ENCODE measurements at regions not wholly inside any gene's neighbourhood (a gene's known extent, or its start where the extent isn't known, plus 50 kb on each side); places are given as distances from the start of the nearest gene placed in this dataset.

- no peak for FAIRE-seq
- no peak for DNase-seq
- H3K4me3 ChIP-seq (ENCODE audit: low read depth in 1 of 3, low read length in 3 of 3) = no peak overlapping the region
- no peaks in the 10 kb centered on the region for H3K4me1 ChIP-seq (ENCODE audit: control insufficient read depth in 3 of 3, insufficient read depth in 2 of 3, low read depth in 1 of 3, low read length in 2 of 3)
- H3K27ac ChIP-seq (ENCODE audit: low read depth in 1 of 3, low read length in 2 of 3) = no peak overlapping the region
- no peaks in the 10 kb centered on the region for H3K36me3 ChIP-seq (ENCODE audit: control insufficient read depth in 3 of 3, insufficient read depth in 2 of 3, low read depth in 1 of 3, low read length in 3 of 3)
- H3K9me3 ChIP-seq (ENCODE audit: control insufficient read depth in 2 of 2, insufficient read depth in 1 of 2, low read depth in 1 of 2, low read length in 1 of 2) = no peaks in the 10 kb centered on the region
- peaks cover 0 to 3% (median 3%) of the 10 kb centered on the region in 3 donors for H3K27me3 ChIP-seq (ENCODE audit: control insufficient read depth in 3 of 3, insufficient read depth in 3 of 3, low read length in 3 of 3)
- 60 to 66% (median 61%) methylated on average over 4 of the region's 4 CpGs for whole genome bisulfite sequencing, 3 donors
Measured at GRCh38 chr13:111650626-111651025, 330.2 kb downstream of the TEX29 start.

DNA sequence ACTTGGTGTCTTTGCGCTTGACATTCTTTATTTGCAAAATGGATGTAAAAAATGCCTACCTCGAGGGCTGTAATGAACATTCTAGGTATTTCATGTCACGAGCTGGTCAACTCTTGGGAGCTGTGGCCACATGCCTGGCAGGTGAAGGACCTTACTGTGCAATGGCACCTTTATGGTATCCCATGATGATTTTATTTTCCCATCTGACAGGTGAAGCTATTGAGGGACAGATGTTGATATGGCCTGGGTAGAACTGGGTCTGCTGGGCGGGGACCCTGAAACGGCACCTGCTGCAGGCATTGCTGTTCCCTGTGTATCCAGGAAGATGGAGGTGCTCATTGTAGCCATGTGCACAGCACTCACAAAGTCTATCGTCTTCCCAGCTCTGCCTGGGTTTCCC, 332.2 kb downstream of the TEX29 start:
- no peaks in the 10 kb centered on the region for H3K9me3 ChIP-seq (ENCODE audit: control insufficient read depth in 2 of 2, insufficient read depth in 1 of 2, low read depth in 1 of 2, low read length in 1 of 2)
- no peak overlapping the region for H3K4me3 ChIP-seq (ENCODE audit: low read depth in 1 of 3, low read length in 3 of 3)
- no peak overlapping the region for H3K27ac ChIP-seq (ENCODE audit: low read depth in 1 of 3, low read length in 2 of 3)
- no peaks in the 10 kb centered on the region for H3K36me3 ChIP-seq (ENCODE audit: control insufficient read depth in 3 of 3, insufficient read depth in 2 of 3, low read depth in 1 of 3, low read length in 3 of 3)
- H3K4me1 ChIP-seq (ENCODE audit: control insufficient read depth in 3 of 3, insufficient read depth in 2 of 3, low read depth in 1 of 3, low read length in 2 of 3) = no peaks in the 10 kb centered on the region
- FAIRE-seq = no peak
- whole genome bisulfite sequencing, 3 donors = 67 to 82% (median 70%) methylated on average over 6 of the region's 6 CpGs
- DNase-seq = no peak
- H3K27me3 ChIP-seq (ENCODE audit: control insufficient read depth in 3 of 3, insufficient read depth in 3 of 3, low read length in 3 of 3) = peaks cover 0 to 3% (median 3%) of the 10 kb centered on the region in 3 donors

- H3K4me1 ChIP-seq (ENCODE audit: control insufficient read depth in 3 of 3, insufficient read depth in 2 of 3, low read depth in 1 of 3, low read length in 2 of 3) = no peaks in the 10 kb centered on the region
- peaks cover 0 to 3% (median 3%) of the 10 kb centered on the region in 3 donors for H3K27me3 ChIP-seq (ENCODE audit: control insufficient read depth in 3 of 3, insufficient read depth in 3 of 3, low read length in 3 of 3)
- H3K27ac ChIP-seq (ENCODE audit: low read depth in 1 of 3, low read length in 2 of 3) = no peak overlapping the region
- 81 to 90% (median 82%) methylated on average over 8 of the region's 8 CpGs for WGBS, 3 donors
- DNase-seq (no peak), FAIRE-seq (no peak)
- no peaks in the 10 kb centered on the region for H3K9me3 ChIP-seq (ENCODE audit: control insufficient read depth in 2 of 2, insufficient read depth in 1 of 2, low read depth in 1 of 2, low read length in 1 of 2)
- H3K36me3 ChIP-seq (ENCODE audit: control insufficient read depth in 3 of 3, insufficient read depth in 2 of 3, low read depth in 1 of 3, low read length in 3 of 3) = no peaks in the 10 kb centered on the region
- H3K4me3 ChIP-seq (ENCODE audit: low read depth in 1 of 3, low read length in 3 of 3) = no peak overlapping the region
Measured at GRCh38 chr13:111654531-111654930, 334.1 kb downstream of the TEX29 start.

DNA sequence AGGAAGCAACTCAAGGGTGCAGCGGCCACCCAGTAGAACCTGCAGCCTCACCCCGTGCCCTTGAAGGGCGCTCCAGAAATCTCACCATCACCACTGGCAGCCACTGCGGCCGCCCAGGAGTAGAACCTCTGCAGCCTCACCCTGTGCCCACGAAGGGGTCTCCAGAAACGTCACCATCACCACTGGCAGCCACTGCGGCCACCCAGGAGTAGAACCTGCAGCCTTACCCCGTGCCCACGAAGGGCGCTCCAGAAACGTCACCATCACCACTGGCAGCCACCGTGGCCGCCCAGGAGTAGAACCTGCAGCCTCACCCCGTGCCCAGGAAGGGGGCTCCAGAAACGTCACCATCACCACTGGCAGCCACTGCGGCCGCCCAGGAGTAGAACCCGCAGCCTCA, 336.0 kb downstream of the TEX29 start:
- FAIRE-seq (no peak), DNase-seq (no peak)
- whole genome bisulfite sequencing, 3 donors = 87 to 90% (median 88%) methylated on average over 19 of the region's 19 CpGs
- Histone ChIP-seq H3K27ac (ENCODE audit: low read depth in 1 of 3, low read length in 2 of 3) (no peak overlapping the region), H3K4me3 (ENCODE audit: low read depth in 1 of 3, low read length in 3 of 3) (no peak overlapping the region), H3K36me3 (ENCODE audit: control insufficient read depth in 3 of 3, insufficient read depth in 2 of 3, low read depth in 1 of 3, low read length in 3 of 3) (no peaks in the 10 kb centered on the region), H3K4me1 (ENCODE audit: control insufficient read depth in 3 of 3, insufficient read depth in 2 of 3, low read depth in 1 of 3, low read length in 2 of 3) (no peaks in the 10 kb centered on the region), H3K9me3 (ENCODE audit: control insufficient read depth in 2 of 2, insufficient read depth in 1 of 2, low read depth in 1 of 2, low read length in 1 of 2) (no peaks in the 10 kb centered on the region), H3K27me3 (ENCODE audit: control insufficient read depth in 3 of 3, insufficient read depth in 3 of 3, low read length in 3 of 3) (peaks cover 0 to 3% (median 3%) of the 10 kb centered on the region in 3 donors)

GRCh38 chr13:111657013-111657412, 336.6 kb downstream of the TEX29 start:
- no peak for FAIRE-seq
- Histone ChIP-seq H3K9me3 (ENCODE audit: control insufficient read depth in 2 of 2, insufficient read depth in 1 of 2, low read depth in 1 of 2, low read length in 1 of 2) (no peaks in the 10 kb centered on the region), H3K27me3 (ENCODE audit: control insufficient read depth in 3 of 3, insufficient read depth in 3 of 3, low read length in 3 of 3) (peaks cover 0 to 3% (median 3%) of the 10 kb centered on the region in 3 donors), H3K4me1 (ENCODE audit: control insufficient read depth in 3 of 3, insufficient read depth in 2 of 3, low read depth in 1 of 3, low read length in 2 of 3) (no peaks in the 10 kb centered on the region), H3K4me3 (ENCODE audit: low read depth in 1 of 3, low read length in 3 of 3) (no peak overlapping the region), H3K36me3 (ENCODE audit: control insufficient read depth in 3 of 3, insufficient read depth in 2 of 3, low read depth in 1 of 3, low read length in 3 of 3) (no peaks in the 10 kb centered on the region), H3K27ac (ENCODE audit: low read depth in 1 of 3, low read length in 2 of 3) (no peak overlapping the region)
- WGBS, 3 donors = 69 to 86% (median 74%) methylated on average over 5 of the region's 5 CpGs
- no peak for DNase-seq

- FAIRE-seq = no peak
- H3K4me1 ChIP-seq (ENCODE audit: control insufficient read depth in 3 of 3, insufficient read depth in 2 of 3, low read depth in 1 of 3, low read length in 2 of 3) = no peaks in the 10 kb centered on the region
- H3K36me3 ChIP-seq (ENCODE audit: control insufficient read depth in 3 of 3, insufficient read depth in 2 of 3, low read depth in 1 of 3, low read length in 3 of 3) = no peaks in the 10 kb centered on the region
- DNase-seq = no peak
- peaks cover 0 to 3% (median 0%) of the 10 kb centered on the region in 3 donors for H3K27me3 ChIP-seq (ENCODE audit: control insufficient read depth in 3 of 3, insufficient read depth in 3 of 3, low read length in 3 of 3)
- H3K4me3 ChIP-seq (ENCODE audit: low read depth in 1 of 3, low read length in 3 of 3) = no peak overlapping the region
- H3K9me3 ChIP-seq (ENCODE audit: control insufficient read depth in 2 of 2, insufficient read depth in 1 of 2, low read depth in 1 of 2, low read length in 1 of 2) = no peaks in the 10 kb centered on the region
- WGBS, 3 donors = 27 to 48% (median 34%) methylated on average over 16 of the region's 16 CpGs
- no peak overlapping the region for H3K27ac ChIP-seq (ENCODE audit: low read depth in 1 of 3, low read length in 2 of 3)
Measured at GRCh38 chr13:111658145-111659100, 338.0 kb downstream of the TEX29 start.

GRCh38 chr13:111659219-111659775, 338.9 kb downstream of the TEX29 start:
- FAIRE-seq (no peak), DNase-seq (no peak)
- H3K36me3 ChIP-seq (ENCODE audit: control insufficient read depth in 3 of 3, insufficient read depth in 2 of 3, low read depth in 1 of 3, low read length in 3 of 3) = no peaks in the 10 kb centered on the region
- no peaks in the 10 kb centered on the region for H3K27me3 ChIP-seq (ENCODE audit: control insufficient read depth in 3 of 3, insufficient read depth in 3 of 3, low read length in 3 of 3)
- WGBS, 3 donors = 76 to 81% (median 77%) methylated on average over 9 of the region's 9 CpGs
- no peaks in the 10 kb centered on the region for H3K9me3 ChIP-seq (ENCODE audit: control insufficient read depth in 2 of 2, insufficient read depth in 1 of 2, low read depth in 1 of 2, low read length in 1 of 2)
- no peak overlapping the region for H3K27ac ChIP-seq (ENCODE audit: low read depth in 1 of 3, low read length in 2 of 3)
- no peaks in the 10 kb centered on the region for H3K4me1 ChIP-seq (ENCODE audit: control insufficient read depth in 3 of 3, insufficient read depth in 2 of 3, low read depth in 1 of 3, low read length in 2 of 3)
- H3K4me3 ChIP-seq (ENCODE audit: low read depth in 1 of 3, low read length in 3 of 3) = no peak overlapping the region

DNA sequence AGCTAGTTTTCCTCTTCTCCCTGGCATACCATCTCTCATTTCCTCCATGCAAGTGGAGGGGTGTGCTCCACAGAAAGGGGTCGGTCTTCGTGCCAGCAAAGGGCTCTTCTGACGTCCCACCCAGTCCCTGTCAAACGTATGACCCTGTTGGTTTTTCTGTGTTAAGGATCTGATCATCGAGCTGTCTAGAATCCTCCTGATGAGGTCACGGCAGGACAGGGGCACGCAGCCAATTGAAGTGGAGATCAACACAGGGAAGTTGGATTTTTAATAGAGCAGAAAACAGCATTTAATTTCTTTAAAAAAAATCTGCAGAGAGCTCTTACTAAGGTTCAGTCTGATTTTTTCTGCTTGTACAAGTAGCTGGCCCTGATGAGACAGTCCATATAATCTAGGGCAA, 339.4 kb downstream of the TEX29 start:
- DNase-seq = no peak
- no peaks in the 10 kb centered on the region for H3K36me3 ChIP-seq (ENCODE audit: control insufficient read depth in 3 of 3, insufficient read depth in 2 of 3, low read depth in 1 of 3, low read length in 3 of 3)
- H3K9me3 ChIP-seq (ENCODE audit: control insufficient read depth in 2 of 2, insufficient read depth in 1 of 2, low read depth in 1 of 2, low read length in 1 of 2) = no peaks in the 10 kb centered on the region
- no peaks in the 10 kb centered on the region for H3K4me1 ChIP-seq (ENCODE audit: control insufficient read depth in 3 of 3, insufficient read depth in 2 of 3, low read depth in 1 of 3, low read length in 2 of 3)
- 64 to 81% (median 72%) methylated on average over 7 of the region's 7 CpGs for WGBS, 3 donors
- H3K27me3 ChIP-seq (ENCODE audit: control insufficient read depth in 3 of 3, insufficient read depth in 3 of 3, low read length in 3 of 3) = no peaks in the 10 kb centered on the region
- H3K27ac ChIP-seq (ENCODE audit: low read depth in 1 of 3, low read length in 2 of 3) = no peak overlapping the region
- H3K4me3 ChIP-seq (ENCODE audit: low read depth in 1 of 3, low read length in 3 of 3) = no peak overlapping the region
- no peak for FAIRE-seq

Measured in small intestine (tissue), 7 donors.